ENCODE measurements at regions not wholly inside any gene's neighbourhood (a gene's known extent, or its start where the extent isn't known, plus 50 kb on each side); places are given as distances from the start of the nearest gene placed in this dataset.

DNA sequence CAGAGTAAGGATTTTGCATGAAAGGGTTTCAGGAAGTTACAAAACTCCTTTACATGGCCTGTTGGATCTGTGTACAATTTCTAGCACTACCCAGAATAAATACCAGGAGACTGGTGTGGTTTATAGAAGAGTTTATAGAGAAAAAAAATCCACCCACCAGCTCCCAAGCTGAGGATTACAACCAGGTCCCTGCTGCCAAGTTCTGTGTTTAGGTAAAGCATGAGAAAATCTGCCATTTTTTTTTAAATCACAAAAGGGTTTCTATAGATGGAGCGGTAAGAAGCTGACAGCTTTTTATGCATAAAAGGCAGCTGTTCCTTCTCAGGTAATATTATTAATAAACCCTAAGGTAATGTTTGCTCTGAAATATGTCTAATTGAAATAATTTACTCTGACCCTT lies 545.4 kb upstream of the ZEB2 start:
- Histone ChIP-seq H3K4me3 (ENCODE audit: low read depth in 1 of 2, low read length in 1 of 2) (no peak overlapping the region), H3K27me3 (no peaks in the 10 kb centered on the region), H3K4me1 (ENCODE audit: control insufficient read depth in 1 of 2, insufficient read depth in 1 of 2, low read depth in 1 of 2, low read length in 1 of 2) (peaks cover 7 to 14% of the 10 kb centered on the region in 2 experiments), H3K27ac (no peak overlapping the region), H3K36me3 (no peaks in the 10 kb centered on the region), H3K9me3 (no peaks in the 10 kb centered on the region)
- TF ChIP-seq, protein P1, sequence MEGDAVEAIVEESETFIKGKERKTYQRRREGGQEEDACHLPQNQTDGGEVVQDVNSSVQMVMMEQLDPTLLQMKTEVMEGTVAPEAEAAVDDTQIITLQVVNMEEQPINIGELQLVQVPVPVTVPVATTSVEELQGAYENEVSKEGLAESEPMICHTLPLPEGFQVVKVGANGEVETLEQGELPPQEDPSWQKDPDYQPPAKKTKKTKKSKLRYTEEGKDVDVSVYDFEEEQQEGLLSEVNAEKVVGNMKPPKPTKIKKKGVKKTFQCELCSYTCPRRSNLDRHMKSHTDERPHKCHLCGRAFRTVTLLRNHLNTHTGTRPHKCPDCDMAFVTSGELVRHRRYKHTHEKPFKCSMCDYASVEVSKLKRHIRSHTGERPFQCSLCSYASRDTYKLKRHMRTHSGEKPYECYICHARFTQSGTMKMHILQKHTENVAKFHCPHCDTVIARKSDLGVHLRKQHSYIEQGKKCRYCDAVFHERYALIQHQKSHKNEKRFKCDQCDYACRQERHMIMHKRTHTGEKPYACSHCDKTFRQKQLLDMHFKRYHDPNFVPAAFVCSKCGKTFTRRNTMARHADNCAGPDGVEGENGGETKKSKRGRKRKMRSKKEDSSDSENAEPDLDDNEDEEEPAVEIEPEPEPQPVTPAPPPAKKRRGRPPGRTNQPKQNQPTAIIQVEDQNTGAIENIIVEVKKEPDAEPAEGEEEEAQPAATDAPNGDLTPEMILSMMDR (IDR thresholded peaks at IDR 0.05) = no peak

DNA sequence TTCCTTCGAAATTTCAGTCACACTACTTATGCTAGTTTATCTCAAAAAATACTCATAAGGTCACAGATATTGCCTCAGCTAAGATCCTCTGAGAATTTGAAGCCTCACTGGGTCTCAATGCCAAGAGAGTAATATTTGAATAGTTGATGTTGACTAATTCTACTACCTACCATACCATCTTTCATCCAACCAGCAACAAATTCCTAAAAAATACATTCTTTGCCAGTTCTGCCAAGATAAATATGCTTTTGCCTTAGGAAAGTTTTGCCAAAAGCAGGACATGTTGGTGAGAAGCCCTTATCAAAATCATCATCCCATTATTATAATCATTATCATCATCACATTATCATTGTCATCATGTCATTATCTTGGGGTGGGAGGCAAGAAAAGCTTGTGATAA lies 544.6 kb upstream of the ZEB2 start:
- Histone ChIP-seq H3K9me3 (no peaks in the 10 kb centered on the region), H3K27me3 (no peaks in the 10 kb centered on the region), H3K27ac (no peak overlapping the region), H3K4me1 (ENCODE audit: control insufficient read depth in 1 of 2, insufficient read depth in 1 of 2, low read depth in 1 of 2, low read length in 1 of 2) (peaks cover 7 to 14% of the 10 kb centered on the region in 2 experiments), H3K4me3 (ENCODE audit: low read depth in 1 of 2, low read length in 1 of 2) (no peak overlapping the region), H3K36me3 (no peaks in the 10 kb centered on the region)
- TF ChIP-seq, protein P1 (IDR thresholded peaks at IDR 0.05) = no peak

DNA sequence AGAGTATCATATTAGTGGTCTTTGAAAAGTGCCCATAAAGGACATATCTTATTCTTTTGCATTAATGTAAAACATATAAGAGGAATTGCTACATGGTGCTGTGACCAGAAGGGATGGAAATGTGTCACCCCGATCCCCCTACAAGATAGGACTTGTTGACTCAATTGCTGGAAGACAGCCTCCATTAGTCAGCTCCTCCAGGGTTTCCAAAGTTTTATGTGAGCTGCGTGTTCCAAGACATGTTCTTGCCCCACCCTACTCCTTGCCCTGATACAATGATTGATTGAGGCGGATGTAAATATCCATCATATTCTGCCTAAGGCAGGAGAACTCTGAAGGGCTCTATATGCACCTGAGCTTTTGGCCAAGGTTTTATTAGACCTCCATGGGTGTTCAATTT lies 541.0 kb upstream of the ZEB2 start:
- no peak overlapping the region for H3K27ac ChIP-seq
- H3K4me3 ChIP-seq (ENCODE audit: low read depth in 1 of 2, low read length in 1 of 2) = no peak overlapping the region
- no peaks in the 10 kb centered on the region for H3K9me3 ChIP-seq
- H3K27me3 ChIP-seq = no peaks in the 10 kb centered on the region
- no peaks in the 10 kb centered on the region for H3K36me3 ChIP-seq
- TF ChIP-seq, protein P1 (IDR thresholded peaks at IDR 0.05) = no peak
- H3K4me1 ChIP-seq (ENCODE audit: control insufficient read depth in 1 of 2, insufficient read depth in 1 of 2, low read depth in 1 of 2, low read length in 1 of 2) = no peaks in the 10 kb centered on the region

- Histone ChIP-seq H3K9me3 (no peaks in the 10 kb centered on the region), H3K36me3 (no peaks in the 10 kb centered on the region), H3K4me3 (ENCODE audit: low read depth in 1 of 2, low read length in 1 of 2) (no peak overlapping the region), H3K4me1 (ENCODE audit: control insufficient read depth in 1 of 2, insufficient read depth in 1 of 2, low read depth in 1 of 2, low read length in 1 of 2) (no peaks in the 10 kb centered on the region), H3K27ac (no peak overlapping the region), H3K27me3 (no peaks in the 10 kb centered on the region)
- TF ChIP-seq, protein P1 (IDR thresholded peaks at IDR 0.05) = no peak
Measured at GRCh38 chr2:145059914-145060313, 540.0 kb upstream of the ZEB2 start.

DNA sequence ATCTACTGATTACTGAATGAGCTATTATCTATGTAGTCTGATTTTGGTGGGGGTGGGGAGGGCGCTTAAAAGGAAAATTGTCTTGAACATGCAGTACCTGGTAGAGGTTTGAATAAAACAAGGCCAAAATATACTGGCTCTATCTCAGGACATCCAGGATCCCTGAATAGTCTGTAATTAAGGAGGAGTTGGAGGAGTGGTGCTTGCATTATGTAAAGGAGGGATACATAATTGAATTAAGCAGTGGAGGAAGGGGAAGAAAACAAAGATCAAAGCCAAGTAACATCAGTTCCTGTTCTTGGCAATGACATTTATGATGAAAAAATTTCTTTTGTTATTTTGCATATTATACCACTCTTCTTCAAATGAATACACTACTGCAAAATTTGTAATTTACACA lies 539.4 kb upstream of the ZEB2 start:
- Histone ChIP-seq H3K27me3 (no peaks in the 10 kb centered on the region), H3K4me3 (ENCODE audit: low read depth in 1 of 2, low read length in 1 of 2) (no peak overlapping the region), H3K9me3 (no peaks in the 10 kb centered on the region), H3K27ac (no peak overlapping the region), H3K4me1 (ENCODE audit: control insufficient read depth in 1 of 2, insufficient read depth in 1 of 2, low read depth in 1 of 2, low read length in 1 of 2) (no peaks in the 10 kb centered on the region), H3K36me3 (no peaks in the 10 kb centered on the region)
- TF ChIP-seq, protein P1 (IDR thresholded peaks at IDR 0.05) = no peak

DNA sequence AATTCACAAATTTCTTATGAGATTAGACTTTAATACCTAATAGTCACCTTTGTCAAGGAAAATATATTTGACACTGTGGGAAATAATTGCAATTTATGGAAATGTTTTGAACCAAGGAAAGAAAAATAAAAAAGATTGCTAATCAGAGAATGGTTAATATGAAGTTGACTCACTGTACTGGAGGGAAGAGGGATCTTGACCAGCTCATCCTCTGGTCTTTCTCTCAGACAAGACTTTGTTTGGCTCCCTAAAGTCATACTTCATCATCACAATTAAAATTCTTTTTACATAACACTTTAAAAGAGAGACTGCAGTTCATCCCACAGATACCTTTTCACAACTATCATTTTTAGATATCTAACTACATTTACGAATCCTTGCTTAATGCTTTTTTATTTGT lies 538.5 kb upstream of the ZEB2 start:
- H3K36me3 ChIP-seq = no peaks in the 10 kb centered on the region
- H3K4me3 ChIP-seq (ENCODE audit: low read depth in 1 of 2, low read length in 1 of 2) = no peak overlapping the region
- H3K27me3 ChIP-seq = no peaks in the 10 kb centered on the region
- H3K9me3 ChIP-seq = no peaks in the 10 kb centered on the region
- TF ChIP-seq, protein P1 (IDR thresholded peaks at IDR 0.05) = no peak
- no peaks in the 10 kb centered on the region for H3K4me1 ChIP-seq (ENCODE audit: control insufficient read depth in 1 of 2, insufficient read depth in 1 of 2, low read depth in 1 of 2, low read length in 1 of 2)
- H3K27ac ChIP-seq = no peak overlapping the region

All from neutrophil (primary cell).